Activated gamma-delta T cell treated with Interleukin-2 at 50 U/mL for 16 hours (primary cell): ENCODE measurements at regions not wholly inside any gene's neighbourhood (a gene's known extent, or its start where the extent isn't known, plus 50 kb on each side); places are given as distances from the start of the nearest gene placed in this dataset.
"Not testable (repeated sequence)": the region's sequence is repeated elsewhere in the genome, so short reads cannot be mapped to it uniquely, and the experiment has no call there.

Experiments
- DNase-seq: peaks from one replicate; pipeline ENCODE4 v3.0.0-alpha.2; 2020

GRCh38 chr1:244326757-244327156 is 125.0 kb downstream of the ADSS2 start:
- no peak for DNase-seq

- DNase-seq = no peak
Measured at GRCh38 chr1:244327533-244327932, 124.2 kb downstream of the ADSS2 start.

- DNase-seq = no peak
Measured at GRCh38 chr1:244328476-244328875, 123.2 kb downstream of the ADSS2 start.

- DNase-seq = no peak
Measured at GRCh38 chr1:244329591-244330317, 122.0 kb downstream of the ADSS2 start.

GRCh38 chr1:244330318-244330625 is 121.4 kb downstream of the ADSS2 start:
- no peak for DNase-seq

- not testable (repeated sequence) for DNase-seq
Measured at GRCh38 chr1:244332761-244333160, 118.9 kb downstream of the ADSS2 start.

- DNase-seq = not testable (repeated sequence)
Measured at GRCh38 chr1:244334315-244334714, 117.4 kb downstream of the ADSS2 start.

GRCh38 chr1:244334842-244335241 is 116.9 kb downstream of the ADSS2 start:
- not testable (repeated sequence) for DNase-seq

- no peak for DNase-seq
Measured at GRCh38 chr1:244335456-244335855, 116.3 kb downstream of the ADSS2 start.

GRCh38 chr1:244336232-244336899 is 115.3 kb downstream of the ADSS2 start:
- no peak for DNase-seq

- no peak for DNase-seq
Measured at GRCh38 chr1:244337839-244338238, 113.9 kb downstream of the ADSS2 start.

- no peak for DNase-seq
Measured at GRCh38 chr1:244339073-244339692, 112.5 kb downstream of the ADSS2 start.

GRCh38 chr1:244339776-244340175 is 111.9 kb downstream of the ADSS2 start:
- DNase-seq = no peak

- no peak for DNase-seq
Measured at GRCh38 chr1:244340396-244340795, 111.3 kb downstream of the ADSS2 start.

GRCh38 chr1:244341455-244342450 is 110.0 kb downstream of the ADSS2 start:
- DNase-seq = peak; percentile 45

- no peak for DNase-seq
Measured at GRCh38 chr1:244344001-244344400, 107.7 kb downstream of the ADSS2 start.

- DNase-seq = no peak
Measured at GRCh38 chr1:244346972-244347618, 104.6 kb downstream of the ADSS2 start.

- no peak for DNase-seq
Measured at GRCh38 chr1:244347942-244348341, 103.8 kb downstream of the ADSS2 start.

- DNase-seq = no peak
Measured at GRCh38 chr1:244349103-244349531, 102.6 kb downstream of the ADSS2 start.

GRCh38 chr1:244349581-244350001 is 102.1 kb downstream of the ADSS2 start:
- DNase-seq = no peak

- DNase-seq = no peak
Measured at GRCh38 chr1:244350027-244350426, 101.7 kb downstream of the ADSS2 start.

- DNase-seq = no peak
Measured at GRCh38 chr1:244352156-244352830, 99.4 kb downstream of the ADSS2 start.
